ENCODE measurements at regions not wholly inside any gene's neighbourhood (a gene's known extent, or its start where the extent isn't known, plus 50 kb on each side); places are given as distances from the start of the nearest gene placed in this dataset.
A peak's percentile ranks its signal among the peaks of the same experiment; 100 is the strongest.

GRCh38 chr7:131646203-131646602 lies 89.8 kb upstream of the PODXL start:
- Histone ChIP-seq H3K4me3 (ENCODE audit: low read depth in 2 of 2, low read length in 1 of 2) (no peak overlapping the region), H3K36me3 (replicated peaks in 1 of 2; ENCODE audit: control insufficient read depth in 1 of 2, insufficient read depth in 2 of 2, low read length in 1 of 2) (no peaks in the 10 kb centered on the region), H3K27me3 (ENCODE audit: insufficient read depth) (no peaks in the 10 kb centered on the region), H4K20me1 (ENCODE audit: insufficient read depth) (no peaks in the 10 kb centered on the region), H3K79me2 (ENCODE audit: insufficient read depth) (no peaks in the 10 kb centered on the region), H3K4me2 (no peak overlapping the region), H3K9me3 (no peaks in the 10 kb centered on the region), H3K9ac (no peak overlapping the region), H3K4me1 (ENCODE audit: control insufficient read depth in 1 of 2, insufficient read depth in 2 of 2, low read depth in 1 of 2, low read length in 1 of 2) (peaks cover 0 to 18% of the 10 kb centered on the region in 2 experiments; a peak in 1 of 4 replicates), H3F3A (replicated peaks; ENCODE audit: insufficient read depth) (peaks cover 11% of the 10 kb centered on the region), H2AFZ (ENCODE audit: low read depth) (no peak overlapping the region), H3K9me2 (no peaks in the 10 kb centered on the region), H3K27ac (ENCODE audit: low read depth in 2 of 2, low read length in 1 of 2) (no peak overlapping the region)
- WGBS (ENCODE audit: low lambda C conversion rate) = 95% methylated on average over 4 of the region's 4 CpGs
- TF ChIP-seq RFX5 (IDR thresholded peaks at IDR 0.05; ENCODE audit: low read length) (no peak), NFIC (IDR thresholded peaks at IDR 0.05; ENCODE audit: borderline replicate concordance) (no peak), USF2 (IDR thresholded peaks at IDR 0.05; ENCODE audit: borderline replicate concordance, low read depth, low read length) (no peak), SMC3 (IDR thresholded peaks at IDR 0.05; ENCODE audit: low read depth, low read length) (no peak), CTCF (IDR thresholded peaks at IDR 0.05) (no peak), FOXM1 (IDR thresholded peaks at IDR 0.05; ENCODE audit: low read depth) (no peak), TEAD4 (IDR thresholded peaks at IDR 0.05; ENCODE audit: borderline replicate concordance, insufficient read depth) (no peak), USF1 (IDR thresholded peaks at IDR 0.05; ENCODE audit: borderline replicate concordance, low read depth) (no peak), RXRA (IDR thresholded peaks at IDR 0.05; ENCODE audit: borderline replicate concordance, low read depth) (no peak), GABPA (IDR thresholded peaks at IDR 0.05; ENCODE audit: low read depth) (no peak)
- POLR2A ChIA-PET = interaction anchor here (0.6 kb wide), 1 partner anchor 20 kb away, joined by 3 read pairs; no protein-coding TSS in a partner anchor
- CTCF ChIA-PET = interaction anchor here (1.5 kb wide), 1 partner anchor 9 kb away, joined by 7 read pairs; no protein-coding TSS in a partner anchor
- no peak for DNase-seq

GRCh38 chr7:131642429-131642828 lies 86.0 kb upstream of the PODXL start:
- Histone ChIP-seq H3K4me2 (no peak overlapping the region), H3K4me3 (ENCODE audit: low read depth in 2 of 2, low read length in 1 of 2) (no peak overlapping the region), H3K9me3 (no peaks in the 10 kb centered on the region), H3K79me2 (ENCODE audit: insufficient read depth) (no peaks in the 10 kb centered on the region), H3K9me2 (no peaks in the 10 kb centered on the region), H3K9ac (no peak overlapping the region), H3K27me3 (ENCODE audit: insufficient read depth) (no peaks in the 10 kb centered on the region), H3K4me1 (ENCODE audit: control insufficient read depth in 1 of 2, insufficient read depth in 2 of 2, low read depth in 1 of 2, low read length in 1 of 2) (peaks cover 0 to 14% of the 10 kb centered on the region in 2 experiments; a peak in 1 of 4 replicates), H2AFZ (ENCODE audit: low read depth) (peak overlapping the region; percentile 24; the same call in 1 of the 2 replicates), H3K27ac (ENCODE audit: low read depth in 2 of 2, low read length in 1 of 2) (peak overlapping the region in 1 of 2 experiments; percentile 33; a peak in 2 of 4 replicates), H4K20me1 (ENCODE audit: insufficient read depth) (no peaks in the 10 kb centered on the region), H3K36me3 (replicated peaks in 1 of 2; ENCODE audit: control insufficient read depth in 1 of 2, insufficient read depth in 2 of 2, low read length in 1 of 2) (no peaks in the 10 kb centered on the region), H3F3A (replicated peaks; ENCODE audit: insufficient read depth) (peaks cover 11% of the 10 kb centered on the region)
- no peak for DNase-seq
- WGBS (ENCODE audit: low lambda C conversion rate) = 39% methylated on average over 3 of the region's 3 CpGs
- CTCF ChIA-PET = interaction anchor here (1.5 to 3.1 kb wide), 3 partner anchors 13 to 98 kb away, joined by 4 to 22 read pairs (median 7); no protein-coding TSS in a partner anchor
- POLR2A ChIA-PET = interaction anchor here (0.9 kb wide), 1 partner anchor 9 kb away, joined by 3 read pairs; no protein-coding TSS in a partner anchor
- TF ChIP-seq TCF12 (IDR thresholded peaks at IDR 0.05) (peak; percentile 61; the same call in 1 of the 2 replicates), NFIC (IDR thresholded peaks at IDR 0.05; ENCODE audit: borderline replicate concordance) (no peak), TEAD4 (IDR thresholded peaks at IDR 0.05; ENCODE audit: borderline replicate concordance, insufficient read depth) (no peak), EP300 (IDR thresholded peaks at IDR 0.05; ENCODE audit: borderline replicate concordance in 1 of 2, low read depth in 1 of 2, low read length in 1 of 2) (peak in 1 of 2 experiments; percentile 5; a peak in 1 of 4 replicates), PBX3 (IDR thresholded peaks at IDR 0.05) (peak; percentile 42)

All from SK-N-SH (cell line).